SK-N-SH (cell line): ENCODE measurements at regions not wholly inside any gene's neighbourhood (a gene's known extent, or its start where the extent isn't known, plus 50 kb on each side); places are given as distances from the start of the nearest gene placed in this dataset.

Experiments
- EP300 ChIP-seq, 2 experiments: IDR thresholded peaks; 2 replicates each; pipeline versions ENCODE4 v1.4.0 to v1.6.1; 2012; ENCODE audit warnings: borderline replicate concordance in 1 of 2, low read depth in 1 of 2, low read length in 1 of 2
- EZH2phosphoT487 ChIP-seq: fragments of 200-600 bp; sonication (generic); IDR thresholded peaks from 2 replicates; pipeline ENCODE4 v1.6.1; 2017; ENCODE audit warnings: low read depth, mixed run types, mild to moderate bottlenecking, antibody characterized with exemption, moderate library complexity, borderline replicate concordance
- GABPA ChIP-seq: IDR thresholded peaks from 2 replicates; pipeline ENCODE4 v1.4.0; 2012; ENCODE audit warnings: low read depth, mild to moderate bottlenecking
- JUND ChIP-seq: IDR thresholded peaks from 2 replicates; pipeline ENCODE4 v1.4.0; 2012
- NFIC ChIP-seq: IDR thresholded peaks from 2 replicates; pipeline ENCODE4 v1.4.0; 2012; ENCODE audit warnings: borderline replicate concordance
- NRF1 ChIP-seq: IDR thresholded peaks from 2 replicates; pipeline ENCODE4 v1.6.1; 2012; ENCODE audit warnings: low read depth, mild to moderate bottlenecking, low read length
- POLR2AphosphoS5 ChIP-seq: IDR thresholded peaks from 2 replicates; pipeline ENCODE4 v1.6.1; 2012; ENCODE audit warnings: low read depth, low read length
- RCOR1 ChIP-seq: fragments of 150-350 bp; IDR thresholded peaks from 2 replicates; pipeline ENCODE4 v1.6.1; 2017; ENCODE audit warnings: antibody characterized with exemption, low read length
- TF ChIP-seq, protein P1 (sequence below): IDR thresholded peaks from 2 replicates; pipeline ENCODE4 v1.4.0; 2012; ENCODE audit warnings: low read depth
- TF ChIP-seq, protein P2 (sequence below): fragments of 200-600 bp; sonication (generic); IDR thresholded peaks from 2 replicates; pipeline ENCODE4 v1.6.1; 2017; ENCODE audit warnings: antibody characterized with exemption, mild to moderate bottlenecking, moderate library complexity
- TF ChIP-seq, protein P3 (sequence below): fragments of 150-350 bp; IDR thresholded peaks from 2 replicates; pipeline ENCODE4 v1.6.1; 2017; ENCODE audit warnings: antibody characterized with exemption, low read length, low read depth, borderline replicate concordance

DNA sequence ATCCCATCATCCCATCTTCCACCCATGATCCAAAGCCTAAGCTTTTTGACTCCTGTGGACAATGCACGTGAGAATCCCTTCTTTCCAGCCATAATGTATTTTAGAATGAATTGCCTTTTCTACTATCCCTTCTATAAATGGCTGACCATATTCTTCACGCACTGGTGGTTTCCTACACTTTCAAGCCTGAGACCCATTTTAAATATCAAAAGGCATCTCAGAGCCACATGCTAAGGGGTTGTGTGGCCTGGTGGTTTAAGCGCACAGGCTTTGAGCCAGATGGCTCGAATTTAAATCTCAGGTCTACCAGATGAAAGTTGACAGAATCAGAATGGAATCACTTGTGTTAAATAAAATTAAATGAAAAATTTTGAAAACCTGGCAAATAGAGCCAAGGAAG lies 54.5 kb downstream of the C11orf91 start:
- no peak for TF ChIP-seq EP300 (IDR thresholded peaks at IDR 0.05; ENCODE audit: borderline replicate concordance in 1 of 2, low read depth in 1 of 2, low read length in 1 of 2)
- TF ChIP-seq POLR2AphosphoS5, result no peak
- TF ChIP-seq, protein P1, sequence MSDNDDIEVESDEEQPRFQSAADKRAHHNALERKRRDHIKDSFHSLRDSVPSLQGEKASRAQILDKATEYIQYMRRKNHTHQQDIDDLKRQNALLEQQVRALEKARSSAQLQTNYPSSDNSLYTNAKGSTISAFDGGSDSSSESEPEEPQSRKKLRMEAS, result no peak
- TF ChIP-seq, protein P2, sequence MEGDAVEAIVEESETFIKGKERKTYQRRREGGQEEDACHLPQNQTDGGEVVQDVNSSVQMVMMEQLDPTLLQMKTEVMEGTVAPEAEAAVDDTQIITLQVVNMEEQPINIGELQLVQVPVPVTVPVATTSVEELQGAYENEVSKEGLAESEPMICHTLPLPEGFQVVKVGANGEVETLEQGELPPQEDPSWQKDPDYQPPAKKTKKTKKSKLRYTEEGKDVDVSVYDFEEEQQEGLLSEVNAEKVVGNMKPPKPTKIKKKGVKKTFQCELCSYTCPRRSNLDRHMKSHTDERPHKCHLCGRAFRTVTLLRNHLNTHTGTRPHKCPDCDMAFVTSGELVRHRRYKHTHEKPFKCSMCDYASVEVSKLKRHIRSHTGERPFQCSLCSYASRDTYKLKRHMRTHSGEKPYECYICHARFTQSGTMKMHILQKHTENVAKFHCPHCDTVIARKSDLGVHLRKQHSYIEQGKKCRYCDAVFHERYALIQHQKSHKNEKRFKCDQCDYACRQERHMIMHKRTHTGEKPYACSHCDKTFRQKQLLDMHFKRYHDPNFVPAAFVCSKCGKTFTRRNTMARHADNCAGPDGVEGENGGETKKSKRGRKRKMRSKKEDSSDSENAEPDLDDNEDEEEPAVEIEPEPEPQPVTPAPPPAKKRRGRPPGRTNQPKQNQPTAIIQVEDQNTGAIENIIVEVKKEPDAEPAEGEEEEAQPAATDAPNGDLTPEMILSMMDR, result no peak
- TF ChIP-seq NRF1, result no peak
- no peak for TF ChIP-seq EZH2phosphoT487
- no peak for TF ChIP-seq JUND
- no peak for TF ChIP-seq RCOR1
- TF ChIP-seq, protein P3, sequence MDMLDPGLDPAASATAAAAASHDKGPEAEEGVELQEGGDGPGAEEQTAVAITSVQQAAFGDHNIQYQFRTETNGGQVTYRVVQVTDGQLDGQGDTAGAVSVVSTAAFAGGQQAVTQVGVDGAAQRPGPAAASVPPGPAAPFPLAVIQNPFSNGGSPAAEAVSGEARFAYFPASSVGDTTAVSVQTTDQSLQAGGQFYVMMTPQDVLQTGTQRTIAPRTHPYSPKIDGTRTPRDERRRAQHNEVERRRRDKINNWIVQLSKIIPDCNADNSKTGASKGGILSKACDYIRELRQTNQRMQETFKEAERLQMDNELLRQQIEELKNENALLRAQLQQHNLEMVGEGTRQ, result no peak
- TF ChIP-seq GABPA, result no peak
- no peak for TF ChIP-seq NFIC
